ENCODE measurements at regions not wholly inside any gene's neighbourhood (a gene's known extent, or its start where the extent isn't known, plus 50 kb on each side); places are given as distances from the start of the nearest gene placed in this dataset.

- TF ChIP-seq POLR2AphosphoS5 (IDR thresholded peaks at IDR 0.05; ENCODE audit: low read depth) (no peak), EZH2 (IDR thresholded peaks at IDR 0.05; ENCODE audit: low read depth, unreplicated experiment) (no peak), ETS1 (IDR thresholded peaks at IDR 0.05) (no peak), CTCF (conservative IDR thresholded peaks at IDR 0.05; ENCODE audit: low read depth in 2 of 2) (no peak), REST (IDR thresholded peaks at IDR 0.05; ENCODE audit: unreplicated experiment) (no peak), ZNF331 (CRISPR knock-in tag; IDR thresholded peaks at IDR 0.05; ENCODE audit: low read depth) (no peak), NANOG (IDR thresholded peaks at IDR 0.05; ENCODE audit: borderline replicate concordance) (no peak), JUNB (IDR thresholded peaks at IDR 0.05; ENCODE audit: unreplicated experiment) (no peak), CREB1 (CRISPR knock-in tag; IDR thresholded peaks at IDR 0.05; ENCODE audit: low read depth) (no peak)
Measured at GRCh38 chr13:105307776-105308175, 1227.7 kb downstream of the EFNB2 start.

All from GM23338 (cell line).